ENCODE measurements at regions not wholly inside any gene's neighbourhood (a gene's known extent, or its start where the extent isn't known, plus 50 kb on each side); places are given as distances from the start of the nearest gene placed in this dataset.

DNA sequence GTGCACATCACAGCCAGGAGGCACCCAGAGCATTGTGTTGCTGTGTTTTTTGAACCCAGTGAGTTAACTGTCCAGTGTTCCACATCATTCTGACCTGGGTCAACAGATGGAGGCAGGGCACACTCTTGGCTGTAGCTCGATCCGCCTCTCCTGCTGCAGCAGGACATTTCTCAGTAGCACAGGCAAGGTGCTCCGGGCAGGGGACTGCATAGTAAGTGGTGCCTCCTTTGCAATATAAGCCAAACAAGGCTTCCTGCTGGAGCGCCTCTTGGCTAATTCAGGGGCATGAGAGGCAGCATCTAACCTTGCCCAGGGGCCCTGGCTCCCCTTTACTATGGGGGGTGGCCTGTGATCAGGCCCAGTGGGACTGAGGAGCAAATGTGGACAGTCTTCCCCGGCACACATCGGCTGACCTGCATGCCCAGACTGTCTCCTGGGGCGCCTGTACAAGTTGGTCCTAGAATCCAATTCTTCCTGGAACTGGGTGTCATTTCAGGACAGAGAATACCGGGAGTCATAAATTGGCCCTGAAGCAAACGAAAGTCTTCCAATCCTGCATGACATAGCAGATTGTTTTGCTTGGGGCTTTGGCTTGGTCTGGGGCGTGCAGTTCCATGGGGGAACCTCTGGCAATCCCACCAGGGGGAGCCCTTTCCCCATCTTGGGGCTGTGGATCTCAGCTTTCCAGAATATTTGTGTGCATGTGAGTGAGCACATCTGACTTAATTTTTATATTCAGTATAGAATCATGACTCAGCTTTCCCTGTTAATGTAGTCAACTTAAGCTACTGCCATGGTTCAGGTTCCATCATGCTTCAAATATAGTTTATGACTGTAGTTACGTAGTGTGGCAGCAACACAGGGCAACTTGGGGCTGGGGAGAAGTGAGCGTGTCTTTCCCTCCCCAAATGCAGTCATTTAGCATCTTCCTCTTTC is 56.0 kb upstream of the DDR1 start:
- TF ChIP-seq, protein P1, sequence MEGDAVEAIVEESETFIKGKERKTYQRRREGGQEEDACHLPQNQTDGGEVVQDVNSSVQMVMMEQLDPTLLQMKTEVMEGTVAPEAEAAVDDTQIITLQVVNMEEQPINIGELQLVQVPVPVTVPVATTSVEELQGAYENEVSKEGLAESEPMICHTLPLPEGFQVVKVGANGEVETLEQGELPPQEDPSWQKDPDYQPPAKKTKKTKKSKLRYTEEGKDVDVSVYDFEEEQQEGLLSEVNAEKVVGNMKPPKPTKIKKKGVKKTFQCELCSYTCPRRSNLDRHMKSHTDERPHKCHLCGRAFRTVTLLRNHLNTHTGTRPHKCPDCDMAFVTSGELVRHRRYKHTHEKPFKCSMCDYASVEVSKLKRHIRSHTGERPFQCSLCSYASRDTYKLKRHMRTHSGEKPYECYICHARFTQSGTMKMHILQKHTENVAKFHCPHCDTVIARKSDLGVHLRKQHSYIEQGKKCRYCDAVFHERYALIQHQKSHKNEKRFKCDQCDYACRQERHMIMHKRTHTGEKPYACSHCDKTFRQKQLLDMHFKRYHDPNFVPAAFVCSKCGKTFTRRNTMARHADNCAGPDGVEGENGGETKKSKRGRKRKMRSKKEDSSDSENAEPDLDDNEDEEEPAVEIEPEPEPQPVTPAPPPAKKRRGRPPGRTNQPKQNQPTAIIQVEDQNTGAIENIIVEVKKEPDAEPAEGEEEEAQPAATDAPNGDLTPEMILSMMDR (IDR thresholded peaks at IDR 0.05): peak; percentile 89
- TF ChIP-seq ZFX (IDR thresholded peaks at IDR 0.05; ENCODE audit: borderline replicate concordance): no peak

Data from 22Rv1 (cell line).